ENCODE measurements at regions not wholly inside any gene's neighbourhood (a gene's known extent, or its start where the extent isn't known, plus 50 kb on each side); places are given as distances from the start of the nearest gene placed in this dataset.

GRCh38 chr3:153903430-153903829 lies 217.8 kb upstream of the ARHGEF26 start:
- TF ChIP-seq POLR2A (IDR thresholded peaks at IDR 0.05; ENCODE audit: low read depth) (no peak), CTCF (IDR thresholded peaks at IDR 0.05) (no peak)

Data from esophagus muscularis mucosa (tissue), 3 donors.